HG03103 (cell line): ENCODE measurements at regions not wholly inside any gene's neighbourhood (a gene's known extent, or its start where the extent isn't known, plus 50 kb on each side); places are given as distances from the start of the nearest gene placed in this dataset.

Source experiments
- ATAC-seq: cut with Tn5 transposase; IDR thresholded peaks from one replicate; pipeline ENCODE4 v1.9.1; 2021; ENCODE audit warnings: low read depth; ENCODE audit not compliant: unreplicated experiment

DNA sequence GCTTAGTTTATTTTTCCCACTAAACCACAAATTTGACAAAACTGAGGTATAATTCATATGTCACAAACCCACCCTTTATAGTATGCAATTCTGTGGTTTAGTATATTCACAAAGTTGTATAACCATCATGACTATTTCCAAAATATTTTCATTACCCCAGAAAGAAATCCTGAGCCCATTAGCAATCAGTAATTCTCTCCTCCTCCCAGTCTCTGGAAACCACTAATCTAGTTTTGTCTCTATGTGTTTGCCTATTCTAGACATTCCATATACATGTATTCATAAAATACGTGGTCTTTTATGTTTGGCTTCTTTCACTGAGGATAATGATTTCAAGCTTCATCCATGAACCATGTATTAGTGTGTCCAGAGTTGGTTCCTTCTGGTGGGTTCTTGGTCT is 267.6 kb downstream of the AEBP2 start:
- ATAC-seq, result no peak

DNA sequence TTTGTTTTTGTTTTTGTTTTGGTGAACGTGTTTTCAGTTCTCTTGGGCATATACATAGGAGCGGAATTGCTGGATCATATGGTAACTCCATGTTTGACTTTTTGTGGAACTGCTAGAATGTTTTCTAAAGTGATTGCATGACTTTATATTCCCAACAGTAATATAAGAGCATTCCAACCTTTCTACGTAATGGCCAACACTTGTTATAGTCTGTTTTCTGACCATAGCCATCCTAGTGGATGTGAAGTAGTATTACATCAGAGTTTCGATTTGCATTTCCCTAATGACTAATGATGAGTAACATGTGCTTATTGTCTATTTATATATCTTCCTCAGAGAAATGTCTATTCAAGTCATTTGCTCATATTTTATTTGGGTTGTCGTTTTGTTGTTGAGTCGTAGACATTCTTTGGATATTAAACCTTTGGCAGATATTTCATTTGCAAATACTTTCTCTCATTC is 268.7 kb downstream of the AEBP2 start:
- no peak for ATAC-seq

DNA sequence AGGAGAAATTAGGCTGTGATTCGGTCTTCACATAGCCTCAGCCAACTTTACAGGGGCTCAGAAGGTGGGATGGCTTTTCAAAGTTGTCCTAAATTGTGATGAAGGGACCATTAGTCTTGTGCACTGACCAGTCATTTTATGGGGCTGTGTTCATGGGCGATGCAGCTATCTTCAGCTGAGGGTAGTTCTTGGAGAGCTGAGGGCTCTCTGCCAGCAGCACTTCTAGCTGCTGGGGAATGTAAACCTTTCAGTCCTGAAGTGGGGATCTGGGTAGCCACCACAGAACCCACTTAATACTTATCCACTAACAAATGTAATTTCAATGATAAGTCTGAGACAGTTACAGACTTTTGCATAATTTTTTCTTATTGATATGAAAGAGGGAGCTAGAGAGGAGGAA is 270.6 kb downstream of the AEBP2 start:
- no peak for ATAC-seq

DNA sequence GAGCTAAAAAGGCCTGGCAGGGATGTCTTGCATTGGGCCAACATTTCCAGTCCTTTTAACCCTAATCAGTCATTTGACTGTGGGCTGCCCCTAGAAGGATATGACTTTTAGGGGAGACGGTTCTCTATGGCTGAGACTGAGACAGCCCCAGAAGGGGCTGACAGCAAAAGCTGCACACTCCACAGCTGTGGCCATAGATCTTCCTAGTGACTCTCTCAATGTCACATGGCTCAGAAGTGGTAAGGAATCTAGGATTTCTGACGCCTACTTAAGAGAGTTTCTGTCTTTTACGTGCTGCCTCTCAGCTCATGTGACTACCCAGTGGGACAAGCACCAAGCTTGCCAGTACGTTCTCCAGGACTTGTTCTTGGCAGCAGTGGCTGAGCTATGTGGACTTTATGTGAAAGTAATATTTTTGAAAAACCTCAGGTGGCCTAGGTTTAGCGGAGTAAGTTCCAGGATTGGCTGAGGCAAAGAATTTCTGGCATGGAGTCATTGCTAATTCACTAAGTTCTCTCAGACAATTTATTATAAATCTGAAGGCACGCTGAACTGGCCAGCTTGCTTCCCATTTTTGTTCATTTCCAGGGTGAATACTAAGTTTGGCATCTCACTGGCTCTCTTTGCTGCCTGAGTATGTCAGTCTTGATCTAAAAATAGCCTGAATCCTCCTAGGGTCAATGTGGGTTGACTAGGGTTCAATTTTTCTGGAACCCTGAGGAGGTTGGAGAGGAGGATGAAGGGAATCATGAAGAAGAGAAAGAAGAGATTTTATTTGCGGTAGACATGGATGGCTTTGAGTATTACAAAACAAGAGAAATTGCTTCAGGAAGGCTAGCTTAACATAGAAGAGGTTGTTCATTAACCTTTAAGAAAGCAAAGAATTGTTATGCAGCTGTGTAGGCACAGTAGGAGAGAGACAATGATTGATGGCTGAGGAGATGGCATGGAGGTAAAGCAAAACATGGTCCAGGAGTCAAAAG is 271.8 kb downstream of the AEBP2 start:
- ATAC-seq, result no peak

DNA sequence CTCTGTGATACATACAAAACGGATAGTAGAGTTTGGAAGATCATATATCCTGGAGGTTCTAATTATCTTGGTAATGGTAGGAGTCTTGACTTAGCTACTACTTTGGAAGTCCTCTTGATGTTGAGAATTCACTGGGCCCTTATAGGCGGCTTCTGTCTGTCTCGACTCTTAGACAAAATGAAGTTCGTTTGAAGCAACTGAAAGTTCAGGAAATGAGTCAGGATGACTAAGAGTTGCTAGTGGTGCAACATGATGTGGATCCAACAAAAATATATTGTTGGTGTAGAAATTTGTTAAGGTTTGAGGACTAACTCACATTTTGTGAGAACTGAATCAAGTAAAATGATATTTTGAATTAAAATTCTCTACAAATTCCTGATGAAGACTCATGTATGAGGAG is 272.7 kb downstream of the AEBP2 start:
- no peak for ATAC-seq

DNA sequence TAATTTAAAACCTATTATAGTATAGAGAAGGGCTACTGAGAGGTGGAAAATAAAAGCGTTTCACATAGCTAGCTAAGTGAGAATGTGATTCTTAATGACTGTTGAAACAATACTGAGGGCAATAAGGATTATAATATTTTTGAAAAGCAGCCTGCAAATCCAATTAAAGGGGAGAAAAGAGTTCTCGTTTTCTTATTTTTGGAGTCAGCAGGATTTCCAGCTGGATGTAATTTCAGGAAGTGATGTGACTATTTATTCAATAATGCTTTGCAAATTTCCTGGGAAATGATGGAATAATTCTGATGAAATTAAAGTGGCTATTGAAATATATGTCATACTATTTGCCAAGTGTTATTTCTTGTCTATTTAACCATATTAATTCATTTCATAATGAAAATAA is 279.1 kb downstream of the AEBP2 start:
- no peak for ATAC-seq

DNA sequence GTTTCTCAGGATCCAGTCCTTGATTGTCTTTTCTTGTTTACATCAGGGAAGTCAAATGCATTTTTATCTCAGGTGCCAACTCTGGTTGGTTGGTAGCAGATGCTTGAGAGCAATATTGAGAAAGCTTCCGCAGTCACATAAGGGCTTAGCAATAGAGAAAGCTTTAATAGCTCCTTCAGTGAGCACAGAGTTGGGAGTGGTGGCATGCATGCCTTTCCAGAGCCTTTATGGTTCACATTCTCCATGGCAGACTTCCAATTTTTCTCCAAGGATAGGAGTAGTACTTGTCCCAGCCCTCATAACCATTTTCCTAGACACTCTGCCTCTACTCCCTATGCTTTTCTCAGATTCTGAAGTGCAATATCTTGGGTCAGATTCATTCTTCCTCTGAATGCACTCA is 280.4 kb downstream of the AEBP2 start:
- ATAC-seq, result no peak

DNA sequence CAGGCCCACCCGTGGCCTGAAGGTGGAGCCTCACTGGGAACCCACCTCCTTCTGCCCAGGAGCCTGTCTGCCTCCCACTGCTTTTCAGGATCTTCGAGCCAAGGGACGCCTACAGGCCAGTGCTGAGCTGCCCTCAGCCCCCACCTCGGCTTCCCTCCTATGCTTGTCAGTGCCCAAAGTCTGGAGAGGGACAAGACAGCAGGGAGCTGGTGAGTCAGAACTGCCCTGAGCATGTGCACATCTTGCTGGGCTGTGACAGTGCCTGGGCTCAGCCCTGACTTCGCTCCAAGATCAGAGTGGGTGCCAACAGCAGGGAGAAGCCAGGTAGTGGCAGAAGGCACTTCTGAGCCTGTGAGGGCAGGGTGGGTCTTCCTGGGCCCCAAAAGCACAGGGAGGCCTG is 286.8 kb downstream of the AEBP2 start:
- ATAC-seq, result no peak

DNA sequence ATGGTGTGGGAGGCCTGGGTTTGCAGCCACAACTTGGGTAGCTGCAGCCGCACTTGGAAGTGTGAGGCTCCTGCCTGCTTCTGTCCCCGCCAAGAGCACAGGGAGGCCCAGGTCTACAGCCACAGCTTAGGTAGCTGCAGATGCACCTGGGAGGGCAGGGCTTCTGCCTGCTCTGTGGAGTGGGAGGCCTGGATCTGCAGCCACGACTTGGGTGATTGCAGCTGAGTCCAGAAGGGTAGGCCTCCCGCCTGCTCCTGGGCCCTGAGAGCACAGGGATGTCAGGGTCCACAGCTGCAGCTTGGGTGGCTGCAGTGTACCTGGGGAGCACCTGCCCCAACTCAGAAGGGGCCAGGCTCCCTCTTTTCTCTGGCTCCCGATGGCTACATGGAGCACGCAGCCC is 287.3 kb downstream of the AEBP2 start:
- ATAC-seq, result no peak

DNA sequence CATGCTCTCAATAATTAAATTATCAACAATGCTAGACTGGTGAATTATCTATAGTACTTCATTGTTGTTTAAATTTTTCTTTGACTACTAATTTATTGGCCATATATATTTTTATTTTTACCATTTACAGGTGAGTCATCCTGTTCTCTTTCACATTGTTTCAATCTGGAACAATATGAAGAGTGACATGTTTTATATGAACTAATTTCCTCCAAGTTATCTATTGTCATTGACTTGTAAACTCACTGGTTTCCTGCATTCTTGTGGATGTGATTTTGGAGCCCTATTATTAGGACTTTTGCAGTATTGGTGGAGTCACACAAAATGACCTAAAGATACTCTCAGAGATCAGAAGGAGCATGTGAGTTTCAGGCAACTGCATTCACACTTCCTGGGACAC is 297.7 kb downstream of the AEBP2 start:
- no peak for ATAC-seq

DNA sequence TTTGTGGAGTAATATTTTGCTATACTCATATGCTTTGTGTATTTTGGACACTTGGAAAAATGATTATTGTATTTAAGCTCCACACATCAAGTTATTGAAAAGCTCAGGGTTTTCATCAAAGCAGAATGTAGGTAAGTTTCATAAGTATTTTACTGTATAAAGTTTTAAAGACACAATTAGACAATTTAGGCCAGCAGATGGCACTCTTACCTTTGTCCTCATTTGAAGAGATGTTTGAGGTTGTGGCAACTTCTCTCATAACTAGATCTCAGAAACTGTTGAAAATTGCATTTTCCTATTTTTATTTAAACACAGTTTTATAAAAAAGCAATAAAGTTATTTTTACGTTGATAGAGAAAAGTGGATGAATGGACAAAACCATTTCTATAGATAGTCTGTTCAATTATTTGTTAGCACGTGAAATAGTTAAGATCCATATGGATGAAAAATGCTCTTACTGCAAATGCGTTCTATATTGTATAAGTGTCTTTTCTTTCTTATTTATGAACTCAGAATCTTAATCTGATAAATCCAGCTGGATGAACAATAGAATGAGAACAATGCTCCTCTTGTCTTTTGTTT is 300.0 kb downstream of the AEBP2 start:
- no peak for ATAC-seq

DNA sequence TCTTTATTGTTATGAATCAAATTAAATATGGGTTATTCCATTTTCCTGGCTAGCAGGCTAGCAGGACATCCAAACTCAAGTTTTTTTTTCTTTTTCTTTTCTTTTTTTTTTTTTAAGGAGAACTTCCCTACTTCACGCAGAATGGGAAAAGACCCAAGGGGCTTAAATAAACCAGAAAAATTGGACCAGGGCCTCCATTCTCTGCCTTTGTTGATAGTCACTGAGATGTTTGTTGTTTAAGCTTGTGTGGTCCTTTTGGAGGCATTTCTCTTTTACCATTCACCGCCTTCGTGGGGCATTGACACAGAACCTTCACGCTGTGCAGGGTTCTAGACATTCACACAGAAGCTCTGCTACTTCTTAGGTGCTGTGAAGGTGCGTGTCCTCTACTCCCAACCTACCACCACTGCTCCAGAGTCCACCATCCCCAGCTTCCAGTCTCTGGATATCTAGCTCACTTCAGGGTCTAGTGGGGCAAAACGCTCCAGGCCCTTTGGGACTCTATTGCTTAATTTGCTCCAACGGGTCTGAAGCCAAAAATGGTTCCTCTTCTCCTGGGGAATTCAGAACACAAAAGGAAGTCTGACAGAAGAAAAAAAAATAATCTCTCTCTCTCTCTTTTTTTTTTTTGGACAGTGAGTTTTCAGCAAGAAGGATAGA is 301.3 kb downstream of the AEBP2 start:
- no peak for ATAC-seq

DNA sequence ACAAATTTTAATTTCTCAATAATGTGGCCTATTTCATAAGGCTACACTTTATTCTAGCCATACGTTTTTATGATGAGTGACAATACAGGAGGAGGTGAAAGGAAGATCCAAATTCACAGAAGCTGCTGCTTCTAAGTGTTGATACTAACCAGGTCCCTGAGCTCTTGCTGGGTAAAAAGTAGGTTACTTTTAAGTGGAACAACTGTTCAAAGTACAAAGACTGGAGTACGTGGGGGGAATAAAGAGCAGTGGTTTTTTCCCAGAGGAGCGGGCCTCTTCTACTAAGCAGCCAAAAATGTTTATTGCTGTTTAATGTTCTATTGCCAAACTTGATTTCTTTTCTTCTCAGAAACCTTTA is 301.8 kb downstream of the AEBP2 start:
- ATAC-seq, result no peak

DNA sequence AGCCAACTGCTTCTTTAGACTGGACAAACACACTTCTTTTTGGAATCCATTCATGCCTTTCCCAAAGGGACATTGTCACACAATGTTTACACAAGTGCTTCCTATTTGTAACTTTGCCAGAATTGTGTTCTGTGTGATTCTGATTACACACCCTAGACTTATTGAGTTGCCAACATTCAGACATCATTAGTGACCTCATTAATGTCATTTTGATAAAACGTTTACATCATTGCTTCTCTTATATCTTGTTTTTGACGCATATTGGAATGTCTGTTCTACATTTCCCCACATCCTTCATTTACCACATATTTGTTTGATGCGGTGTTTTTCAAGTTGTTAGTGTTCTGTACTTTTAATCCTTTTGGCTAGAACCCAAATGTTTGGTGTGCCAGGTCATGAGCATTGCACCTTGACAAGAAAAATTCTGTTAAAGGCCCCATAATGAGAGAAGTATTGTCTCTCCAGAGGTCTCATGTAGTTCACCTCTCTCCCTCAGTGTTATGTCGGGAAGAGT is 305.5 kb downstream of the AEBP2 start:
- no peak for ATAC-seq

DNA sequence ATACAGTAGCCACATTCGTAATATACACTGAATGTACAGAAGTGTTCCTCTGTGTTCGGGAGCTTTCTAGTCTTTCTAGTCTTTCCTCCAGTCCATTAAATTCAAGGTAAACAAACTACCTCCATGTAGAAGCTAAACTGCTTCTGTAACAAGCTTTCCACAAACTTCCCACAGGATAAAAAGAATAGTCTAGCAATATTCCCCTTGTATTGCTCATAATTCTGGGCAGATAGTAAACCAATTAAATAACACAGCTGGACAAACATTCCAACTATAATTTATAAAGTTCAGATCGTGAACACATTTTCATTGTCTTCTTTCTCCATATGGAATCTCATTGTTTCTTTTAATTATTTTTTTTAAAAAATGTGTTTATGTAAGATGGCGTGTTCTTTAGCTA is 307.2 kb downstream of the AEBP2 start:
- ATAC-seq, result no peak

DNA sequence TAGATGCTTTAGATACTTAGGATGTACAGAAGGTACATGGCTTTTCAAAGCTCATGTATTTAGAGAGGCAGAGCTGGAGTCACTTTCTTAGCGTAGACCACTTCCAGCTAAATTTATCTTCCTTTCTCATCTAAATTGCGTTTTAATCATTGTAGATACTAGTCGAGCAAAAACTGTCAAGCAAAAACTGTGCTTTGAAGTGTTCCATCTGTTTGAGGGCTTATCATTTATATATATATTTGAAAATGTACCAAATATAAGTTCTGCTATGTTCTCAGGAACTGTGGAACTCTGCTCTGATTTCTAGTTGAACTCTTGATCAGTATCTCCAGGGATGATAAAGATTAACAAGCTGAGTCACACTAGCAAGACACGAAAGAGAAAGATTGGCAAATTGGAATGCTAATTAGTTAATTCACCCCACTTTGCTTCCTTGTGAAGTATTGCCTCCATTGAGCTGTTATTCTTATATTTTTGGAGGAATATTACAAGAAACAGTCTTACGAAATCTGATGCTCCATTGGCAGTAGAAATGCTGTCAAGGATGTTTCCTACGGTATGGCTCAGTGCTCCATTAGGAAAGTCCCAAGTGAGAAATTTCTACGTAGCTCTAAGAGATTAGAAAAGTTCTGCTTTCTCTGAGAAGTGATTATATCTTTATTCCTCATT is 310.7 kb downstream of the AEBP2 start:
- no peak for ATAC-seq

DNA sequence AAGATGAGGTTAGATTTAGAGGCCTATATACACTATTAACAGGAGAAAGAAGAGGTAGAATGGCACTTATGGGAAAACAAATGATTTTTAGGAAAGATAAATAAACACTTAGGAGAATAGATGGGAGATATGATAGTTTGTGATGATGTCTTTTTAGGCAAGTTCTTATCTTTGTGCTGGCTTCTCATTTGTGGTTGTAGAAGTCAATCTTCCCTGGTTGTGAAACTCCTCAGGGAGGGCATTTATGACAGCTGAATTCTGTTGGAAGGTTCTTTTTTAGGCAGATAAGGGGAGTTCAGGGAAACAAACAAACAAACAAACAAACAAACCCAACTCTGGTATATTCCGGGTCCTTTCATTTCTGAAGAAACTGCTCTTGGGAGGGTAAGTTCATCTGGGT is 311.8 kb downstream of the AEBP2 start:
- ATAC-seq, result no peak

DNA sequence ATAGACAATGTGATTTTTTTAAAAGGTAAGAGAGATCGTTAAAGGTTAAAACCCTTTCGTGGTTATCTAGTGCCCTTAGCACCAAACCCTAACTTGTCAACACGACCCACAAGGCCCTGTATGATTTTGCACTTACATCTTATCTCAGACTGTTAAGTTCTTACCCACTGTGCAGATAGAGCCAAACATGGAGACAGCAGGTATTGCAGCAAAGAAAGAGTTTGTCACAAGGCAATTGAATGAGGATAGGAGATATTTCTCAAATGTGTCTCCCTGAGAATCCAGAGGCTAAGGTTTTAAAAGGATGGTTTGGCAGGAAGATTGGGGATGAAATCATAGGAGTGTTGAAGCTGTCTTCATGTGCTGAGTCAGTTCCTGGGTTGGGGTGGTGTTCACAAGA is 313.4 kb downstream of the AEBP2 start:
- ATAC-seq, result no peak

DNA sequence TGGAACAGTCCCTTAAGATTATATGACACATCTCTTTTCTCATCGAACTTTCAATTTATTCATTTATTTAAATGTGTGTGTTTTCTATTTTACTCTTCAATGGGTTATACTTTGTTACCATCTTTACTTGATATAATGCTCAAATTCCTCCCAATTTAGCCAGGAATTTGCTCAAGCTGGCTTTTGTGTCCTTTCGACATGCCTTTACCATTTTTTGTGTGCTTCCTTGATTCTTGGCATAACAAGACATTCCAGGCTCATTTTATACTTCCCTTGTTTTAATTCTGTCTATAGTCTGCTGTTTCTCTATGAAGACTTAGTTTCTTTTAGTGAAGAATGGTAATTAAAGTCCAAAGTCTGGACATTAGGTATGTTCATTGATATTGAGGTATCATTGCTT is 315.8 kb downstream of the AEBP2 start:
- no peak for ATAC-seq

DNA sequence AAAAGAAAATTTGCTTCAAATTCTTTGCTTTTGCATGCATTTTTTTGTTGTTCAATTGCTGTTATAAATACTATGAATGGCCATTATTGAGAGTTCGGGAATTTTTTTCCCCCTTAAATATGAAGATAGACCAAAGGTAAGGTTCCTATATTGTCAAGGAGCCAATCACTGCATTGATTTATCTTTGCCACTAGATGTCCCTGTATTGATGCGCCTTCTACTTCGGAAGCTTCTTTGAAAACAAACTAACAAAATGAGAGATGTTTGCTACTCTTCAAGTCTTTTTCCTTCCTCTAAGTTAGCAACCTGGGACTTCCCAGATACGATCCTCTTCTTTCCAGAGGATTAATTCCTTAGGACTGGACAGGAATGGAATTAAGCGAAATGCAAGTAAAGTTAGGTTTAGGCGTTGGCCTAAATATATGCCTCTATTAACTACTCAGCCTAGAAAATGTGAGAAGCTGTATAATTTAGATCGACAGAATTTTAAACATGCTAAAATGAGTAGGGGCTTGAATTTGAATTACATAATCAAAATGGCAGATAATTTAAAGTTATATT is 318.1 kb downstream of the AEBP2 start:
- ATAC-seq, result no peak

DNA sequence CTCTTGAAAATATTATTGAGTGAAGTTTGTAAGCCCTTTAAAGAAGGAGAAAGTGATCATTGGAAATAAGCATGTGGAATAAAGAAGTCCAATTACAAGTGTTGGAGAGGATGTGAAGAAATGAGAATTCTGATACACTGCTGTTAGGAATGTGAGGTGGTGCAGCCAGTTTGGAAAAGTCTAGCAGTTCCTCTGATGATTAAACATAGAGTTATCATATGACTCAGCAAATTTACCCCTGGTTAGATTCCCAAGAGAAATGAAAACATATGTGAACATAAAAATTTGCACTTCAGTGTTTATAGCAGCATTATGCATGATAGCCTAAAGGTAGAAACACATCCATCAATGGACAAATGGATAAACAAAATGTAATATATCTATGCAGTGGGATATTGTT is 319.9 kb downstream of the AEBP2 start:
- ATAC-seq, result no peak
